Esophagus squamous epithelium (tissue), 4 donors: ENCODE measurements at regions not wholly inside any gene's neighbourhood (a gene's known extent, or its start where the extent isn't known, plus 50 kb on each side); places are given as distances from the start of the nearest gene placed in this dataset.

Source experiments
- CTCF ChIP-seq, 6 experiments: fragments of 450-650 bp in 4 of 6; fragments of 200-600 bp in 2 of 6; sonication (generic) in 2 of 6; IDR thresholded peaks; one replicate each; pipeline ENCODE4 v1.5.1; 2016 to 2019; ENCODE audit warnings: antibody characterized with exemption in 6 of 6, mild to moderate bottlenecking in 4 of 6, moderate library complexity in 4 of 6
- POLR2A ChIP-seq, 4 donors: fragments of 450-650 bp; IDR thresholded peaks; one replicate each; pipeline ENCODE4 v1.6.1; 2017; ENCODE audit warnings: antibody characterized with exemption in 4 of 4, mild to moderate bottlenecking in 4 of 4, moderate library complexity in 3 of 4

GRCh38 chr17:51366866-51367265 lies 106.5 kb downstream of the UTP18 start:
- TF ChIP-seq CTCF (IDR thresholded peaks at IDR 0.05), result no peak
- no peak for TF ChIP-seq POLR2A (IDR thresholded peaks at IDR 0.05)
